Activated CD4-positive, CD25-positive, alpha-beta regulatory T cell treated with anti-CD3 and anti-CD28 coated beads, Interleukin-2, amount 50 U/mL, for 24 hours (primary cell): ENCODE measurements at regions not wholly inside any gene's neighbourhood (a gene's known extent, or its start where the extent isn't known, plus 50 kb on each side); places are given as distances from the start of the nearest gene placed in this dataset.

ENCODE experiments used
- ATAC-seq, 2 donors: fragments of 150-1000 bp; cut with Tn5 transposase; one replicate each; pipeline ENCODE4 v1.10.0; 2021; ENCODE audit warnings: mild to moderate bottlenecking in 1 of 2, moderate library complexity in 1 of 2

- ATAC-seq = peak in 1 of 2 donors; percentile 41
Observed at GRCh38 chr11:122398167-122398566, 257.4 kb upstream of the UBASH3B start.

- ATAC-seq = no peak
Observed at GRCh38 chr11:122395282-122395681, 260.2 kb upstream of the UBASH3B start.

GRCh38 chr11:122394313-122394712 lies 261.2 kb upstream of the UBASH3B start:
- ATAC-seq = no peak

GRCh38 chr11:122393209-122393860 lies 262.2 kb upstream of the UBASH3B start:
- ATAC-seq = no peak

GRCh38 chr11:122392508-122392907 lies 263.0 kb upstream of the UBASH3B start:
- no peak for ATAC-seq

- no peak for ATAC-seq
Observed at GRCh38 chr11:122391049-122391448, 264.5 kb upstream of the UBASH3B start.

- no peak for ATAC-seq
Observed at GRCh38 chr11:122383186-122383585, 267.2 kb upstream of the BLID start.

- ATAC-seq = no peak
Observed at GRCh38 chr11:122375687-122376399, 259.8 kb upstream of the BLID start.

GRCh38 chr11:122368796-122369195 lies 252.8 kb upstream of the BLID start:
- no peak for ATAC-seq

- no peak for ATAC-seq
Observed at GRCh38 chr11:122367809-122368231, 251.8 kb upstream of the BLID start.

- ATAC-seq = no peak
Observed at GRCh38 chr11:122365610-122366360, 249.8 kb upstream of the BLID start.

GRCh38 chr11:122363296-122363695 lies 247.3 kb upstream of the BLID start:
- ATAC-seq = no peak

GRCh38 chr11:122362381-122362780 lies 246.4 kb upstream of the BLID start:
- no peak for ATAC-seq

GRCh38 chr11:122360875-122361274 lies 244.9 kb upstream of the BLID start:
- ATAC-seq = no peak

- ATAC-seq = no peak
Observed at GRCh38 chr11:122359081-122359571, 243.1 kb upstream of the BLID start.

GRCh38 chr11:122358292-122358691 lies 242.3 kb upstream of the BLID start:
- no peak for ATAC-seq

- no peak for ATAC-seq
Observed at GRCh38 chr11:122355968-122356367, 240.0 kb upstream of the BLID start.

- no peak for ATAC-seq
Observed at GRCh38 chr11:122354025-122354697, 238.1 kb upstream of the BLID start.

- ATAC-seq = no peak
Observed at GRCh38 chr11:122353561-122353960, 237.5 kb upstream of the BLID start.

- ATAC-seq = no peak
Observed at GRCh38 chr11:122348659-122349409, 232.8 kb upstream of the BLID start.

- ATAC-seq = no peak
Observed at GRCh38 chr11:122346006-122346405, 230.0 kb upstream of the BLID start.

GRCh38 chr11:122345586-122345985 lies 229.6 kb upstream of the BLID start:
- no peak for ATAC-seq
